OCI-M2 (cell line): ENCODE measurements at regions not wholly inside any gene's neighbourhood (a gene's known extent, or its start where the extent isn't known, plus 50 kb on each side); places are given as distances from the start of the nearest gene placed in this dataset.
"Not testable (repeated sequence)": the region's sequence is repeated elsewhere in the genome, so short reads cannot be mapped to it uniquely, and the experiment has no call there.

Experiments used
- DNase-seq: peaks from one replicate; lab custom pipeline; 2025; ENCODE audit not compliant: unreplicated experiment; lab: John Stamatoyannopoulos, UW

DNA sequence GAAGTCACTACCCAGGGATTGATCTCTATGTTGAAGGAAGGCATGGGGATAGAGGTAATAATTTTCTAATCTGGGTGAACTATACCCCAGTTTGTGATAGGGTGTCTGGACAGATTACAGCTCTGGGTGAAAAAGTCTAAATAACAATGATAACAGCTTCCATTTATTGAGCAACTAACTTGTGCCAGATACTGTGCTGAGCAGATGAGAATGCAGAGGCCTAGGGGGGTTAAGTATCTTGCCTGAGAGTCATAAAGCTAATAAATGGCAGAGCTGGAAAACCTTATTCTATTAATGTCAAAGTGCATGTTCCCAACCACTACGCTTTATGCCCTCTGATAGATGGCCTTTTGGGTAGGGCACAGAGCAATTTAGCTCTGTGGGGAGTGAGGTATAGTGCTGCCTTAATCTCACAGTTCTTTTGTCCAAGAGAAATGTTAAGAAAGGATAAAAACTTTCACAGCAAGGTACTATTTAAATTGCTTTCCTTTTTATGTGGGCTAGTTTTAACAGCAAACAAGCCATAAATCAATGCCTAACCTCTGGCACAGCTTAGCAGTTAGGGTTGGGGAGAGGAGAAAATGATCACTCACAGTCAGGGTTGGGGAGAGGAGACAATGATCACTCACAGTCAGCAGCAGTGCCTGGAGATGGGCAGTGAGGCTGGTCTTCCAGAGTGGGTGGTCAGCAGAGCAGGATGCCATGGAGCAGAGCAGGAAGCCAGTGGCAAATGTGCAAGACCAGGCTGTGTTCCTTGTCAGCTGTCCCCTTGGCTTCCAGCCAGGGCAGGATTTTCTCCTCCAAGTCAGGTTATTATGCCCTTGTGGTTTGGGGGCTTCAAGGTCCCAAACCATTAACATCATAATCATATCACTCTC lies 187.0 kb downstream of the CARTPT start:
- DNase-seq, result no peak

DNA sequence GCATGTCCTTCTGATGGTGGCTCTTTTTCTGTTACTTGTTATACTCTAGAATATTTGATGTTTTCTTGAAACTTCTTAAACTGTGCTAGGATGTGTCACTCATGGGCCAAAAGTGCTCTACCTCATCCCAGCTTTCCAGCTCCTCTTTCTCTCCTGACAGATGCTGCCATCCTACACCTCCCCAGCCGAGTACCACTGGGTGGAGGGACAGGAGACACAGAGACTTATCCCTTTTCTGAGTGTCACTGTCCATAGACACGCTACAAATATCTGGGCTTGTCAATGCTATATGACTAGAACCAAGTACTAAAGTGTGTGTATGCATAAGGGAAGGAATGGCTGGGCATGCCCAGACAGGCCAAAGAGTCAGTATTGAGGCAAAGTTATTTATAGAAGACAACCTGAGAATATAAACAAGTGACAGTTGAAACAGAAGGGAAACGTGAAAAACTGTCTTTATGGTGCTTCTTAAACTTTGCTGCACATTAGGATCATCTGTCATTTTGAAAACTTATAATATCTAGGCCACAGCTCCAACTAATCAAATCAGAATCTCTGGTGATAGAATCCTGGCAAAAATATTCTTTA lies 188.0 kb downstream of the CARTPT start:
- DNase-seq, result no peak

DNA sequence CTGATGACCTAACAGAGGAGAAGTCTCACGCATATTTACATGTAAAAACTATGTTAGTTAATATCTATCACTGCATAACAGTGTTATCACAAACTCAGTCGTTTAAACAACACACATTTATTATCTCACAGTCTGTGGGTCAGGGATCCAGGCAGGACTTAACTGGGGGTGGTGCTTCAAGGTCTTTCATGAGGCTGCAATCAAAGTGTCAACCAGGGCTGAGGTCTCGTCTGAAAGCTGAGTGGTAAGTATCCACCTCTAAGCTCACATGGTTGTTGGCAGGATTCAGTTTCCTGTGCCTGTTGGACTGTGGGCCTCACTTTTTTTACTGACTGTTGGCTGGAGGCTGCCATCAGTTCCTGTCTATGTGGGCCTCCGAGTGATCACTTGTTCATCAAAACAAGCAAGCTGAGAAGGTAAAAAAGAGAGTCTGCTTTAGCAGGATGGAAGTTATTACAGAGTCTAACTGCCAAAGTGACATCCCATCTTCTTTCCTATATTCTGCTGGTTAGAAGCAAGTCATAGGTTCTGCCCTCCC lies 188.6 kb downstream of the CARTPT start:
- DNase-seq, result no peak

DNA sequence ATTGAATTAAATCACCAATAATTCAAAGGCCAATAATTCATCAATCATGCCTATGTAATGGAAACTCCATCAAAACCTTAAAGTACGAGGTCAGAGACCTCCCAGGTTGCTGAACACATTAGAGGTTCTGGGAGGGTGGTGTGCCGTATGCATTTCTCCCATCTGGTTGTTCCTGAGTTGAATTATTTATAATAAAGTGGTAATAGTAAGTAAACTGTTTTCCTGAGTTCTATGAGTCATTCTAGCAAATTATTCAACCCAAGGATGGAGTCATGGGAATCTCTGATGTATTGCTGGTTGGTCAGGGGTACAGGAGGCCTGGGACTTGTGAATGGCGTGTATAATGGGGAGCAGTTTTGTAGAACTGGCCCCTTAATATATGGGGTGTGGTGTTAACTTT lies 191.7 kb downstream of the CARTPT start:
- DNase-seq, result no peak

DNA sequence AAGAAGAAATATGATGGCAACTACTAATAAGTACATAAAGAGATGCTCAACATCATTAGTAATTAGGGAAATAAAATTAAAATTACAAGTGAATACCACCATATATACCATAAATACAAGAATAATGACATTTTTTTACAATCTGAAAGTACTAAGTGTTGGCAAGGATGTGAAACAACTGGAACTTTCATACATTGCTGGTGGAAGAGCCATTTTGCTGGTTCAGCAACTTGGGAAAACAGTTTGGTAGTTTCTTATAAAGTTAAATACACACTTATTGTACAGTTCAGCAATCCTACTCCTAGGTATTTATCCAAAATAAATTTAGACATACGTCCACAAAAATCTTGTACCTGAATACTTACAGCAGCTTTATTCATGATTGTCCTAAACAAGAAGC lies 192.9 kb downstream of the CARTPT start:
- DNase-seq, result no peak

DNA sequence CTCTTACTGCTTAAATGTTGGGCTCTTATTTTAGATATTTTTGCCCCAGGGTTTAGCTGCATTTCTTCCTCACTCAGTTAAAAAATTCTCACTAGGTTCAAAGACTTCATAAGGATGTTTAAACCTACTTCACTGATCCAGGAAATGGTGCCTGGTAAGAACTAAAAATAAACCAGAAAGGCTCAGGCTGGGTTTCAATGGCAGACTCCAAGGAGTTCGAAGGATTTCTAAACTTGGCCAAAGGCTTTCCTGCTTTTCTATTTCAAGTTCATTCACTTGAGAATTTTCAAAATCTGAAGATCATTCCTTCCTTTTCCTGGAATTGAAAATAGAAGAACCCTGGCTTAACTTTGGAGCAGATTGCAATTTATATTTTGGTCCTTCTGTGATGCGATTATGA lies 193.0 kb upstream of the MAP1B start:
- DNase-seq, result no peak

DNA sequence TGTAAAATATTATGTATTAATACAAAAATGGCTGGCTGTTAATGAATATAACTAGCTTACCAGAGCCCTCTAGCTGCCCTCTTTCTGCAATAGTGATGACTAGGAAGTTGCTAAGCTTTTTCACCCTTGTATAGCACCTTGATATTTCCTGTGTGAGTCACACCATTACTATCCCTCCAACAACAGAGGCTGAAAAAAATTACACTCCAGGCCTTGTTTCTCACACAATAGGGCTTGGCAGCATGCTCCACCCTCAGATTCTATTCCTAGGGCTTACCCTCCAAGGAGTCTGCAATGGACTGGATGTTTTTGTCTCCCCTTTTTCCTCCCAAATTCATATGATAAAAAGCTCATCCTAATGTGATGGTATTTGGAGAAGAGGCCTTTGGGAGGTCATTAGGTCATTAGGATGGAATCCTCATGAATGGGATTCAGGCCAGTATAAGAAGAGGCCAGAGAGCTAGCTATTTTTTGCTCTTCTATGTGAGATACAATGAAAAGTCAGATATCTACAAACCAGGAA lies 184.6 kb upstream of the MAP1B start:
- DNase-seq, result no peak

DNA sequence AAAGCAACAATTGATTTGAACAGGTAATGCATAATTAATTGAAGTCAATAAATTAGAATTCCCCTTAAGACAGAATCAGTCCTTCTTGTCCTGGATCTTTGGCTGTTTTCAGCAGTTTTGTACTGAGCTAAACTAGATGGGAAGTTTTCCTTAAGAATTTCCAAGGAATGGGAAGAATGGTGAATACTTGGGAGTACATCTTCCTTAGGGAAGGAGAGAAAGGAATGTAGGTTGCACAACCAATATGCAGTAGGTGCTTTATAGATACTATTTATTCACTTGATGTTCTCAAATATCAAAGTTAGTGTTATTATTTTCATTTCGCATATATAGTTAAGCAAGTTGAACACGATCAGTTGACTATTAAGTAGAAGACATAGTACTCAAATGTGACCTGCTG lies 183.5 kb upstream of the MAP1B start:
- no peak for DNase-seq

DNA sequence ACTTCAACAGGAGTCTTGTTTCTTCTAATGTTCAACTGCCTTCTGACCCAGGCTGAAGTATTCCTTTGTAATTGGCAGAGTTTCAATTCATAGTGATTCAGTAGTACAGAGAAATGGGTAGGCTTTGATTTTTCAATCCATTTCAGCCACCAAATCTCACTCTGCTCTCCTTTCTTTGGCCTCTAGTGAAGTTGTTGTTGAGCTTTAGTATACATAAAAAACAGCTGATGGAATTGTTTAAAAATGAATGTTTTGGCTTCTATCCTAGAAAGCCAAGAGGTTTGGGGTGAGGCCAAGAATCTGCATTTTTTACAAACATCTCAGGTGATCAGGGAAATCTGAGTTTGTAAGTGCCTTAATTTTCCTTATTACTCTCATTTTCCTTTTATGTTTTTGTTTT lies 182.9 kb upstream of the MAP1B start:
- DNase-seq, result no peak

DNA sequence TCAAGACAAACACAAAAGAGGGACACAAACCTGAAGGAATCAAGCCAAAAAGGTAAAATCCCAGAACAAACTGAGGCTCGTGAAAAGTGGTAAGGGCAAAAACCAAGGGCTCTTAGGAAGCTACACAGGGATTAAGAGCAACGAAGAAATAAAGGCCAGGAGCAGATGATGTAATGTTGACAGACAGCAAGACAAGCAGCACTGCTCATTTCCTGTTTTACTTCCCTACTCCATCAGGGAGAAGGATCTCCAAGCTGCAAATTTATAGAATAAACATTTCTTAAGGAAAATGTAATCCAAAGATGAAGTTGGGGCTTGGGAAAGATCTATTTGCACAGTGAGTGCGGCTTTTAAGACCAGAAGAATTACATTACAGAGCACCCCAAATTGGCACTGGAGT lies 182.3 kb upstream of the MAP1B start:
- no peak for DNase-seq

DNA sequence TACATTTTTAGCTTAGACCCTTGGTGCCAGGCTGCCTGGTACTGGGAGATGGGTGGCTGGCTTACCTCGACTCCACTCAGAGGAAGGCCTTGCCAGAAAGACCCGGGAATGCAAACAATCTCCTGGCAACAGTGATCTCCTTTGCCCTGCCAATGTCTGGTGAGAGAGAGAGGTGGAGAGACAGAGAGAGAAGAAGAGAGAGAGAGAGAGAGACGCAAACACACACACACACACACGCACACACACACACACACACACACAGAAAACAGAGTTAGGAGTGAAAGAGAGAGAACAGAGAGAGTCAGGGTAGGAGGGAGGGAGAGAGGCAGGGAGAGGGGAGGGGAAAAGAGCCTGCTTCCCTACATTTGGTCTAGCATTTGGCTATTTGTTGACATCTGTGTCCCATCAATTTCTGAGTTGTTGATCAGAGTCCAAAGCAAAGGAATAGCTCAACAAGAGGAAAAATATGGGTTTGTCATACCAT lies 181.6 kb upstream of the MAP1B start:
- no peak for DNase-seq

DNA sequence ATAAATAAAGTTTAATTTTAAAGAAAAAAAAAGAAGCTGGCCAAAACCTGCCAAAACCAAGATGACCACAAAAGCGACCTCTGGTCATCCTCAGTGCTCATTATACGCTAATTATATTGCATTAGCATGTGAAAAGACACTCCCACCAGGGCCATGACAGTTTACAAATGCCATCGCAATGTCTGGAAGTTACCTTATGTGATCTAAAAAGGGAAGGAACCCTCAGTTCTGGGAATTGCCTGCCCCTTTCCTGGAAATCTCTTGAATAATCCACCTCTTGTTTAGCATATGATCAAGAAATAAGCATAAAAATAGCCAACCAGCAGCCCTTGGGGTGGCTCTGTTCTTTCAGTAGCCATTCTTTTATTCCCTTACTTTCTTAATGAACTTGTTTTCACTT lies 178.3 kb upstream of the MAP1B start:
- no peak for DNase-seq

DNA sequence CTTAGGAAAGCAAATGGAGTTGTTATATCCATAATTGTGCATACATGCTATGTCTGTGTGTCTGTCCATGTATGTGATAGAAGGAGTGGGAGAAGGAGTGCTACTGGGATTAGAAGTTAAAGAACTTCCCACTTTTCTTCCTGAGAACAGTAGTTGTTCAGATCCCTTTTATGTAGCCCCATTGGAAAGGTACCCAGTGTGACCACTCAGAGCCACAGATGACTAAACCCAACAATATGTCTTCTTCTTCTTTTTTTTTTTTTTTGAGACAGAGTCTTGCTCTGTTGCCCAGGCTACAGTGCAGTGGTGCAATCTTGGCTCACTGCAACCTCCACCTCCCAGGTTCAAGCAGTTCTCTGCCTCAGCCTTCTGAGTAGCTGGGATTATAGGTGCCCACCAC lies 176.7 kb upstream of the MAP1B start:
- DNase-seq, result not testable (repeated sequence)

DNA sequence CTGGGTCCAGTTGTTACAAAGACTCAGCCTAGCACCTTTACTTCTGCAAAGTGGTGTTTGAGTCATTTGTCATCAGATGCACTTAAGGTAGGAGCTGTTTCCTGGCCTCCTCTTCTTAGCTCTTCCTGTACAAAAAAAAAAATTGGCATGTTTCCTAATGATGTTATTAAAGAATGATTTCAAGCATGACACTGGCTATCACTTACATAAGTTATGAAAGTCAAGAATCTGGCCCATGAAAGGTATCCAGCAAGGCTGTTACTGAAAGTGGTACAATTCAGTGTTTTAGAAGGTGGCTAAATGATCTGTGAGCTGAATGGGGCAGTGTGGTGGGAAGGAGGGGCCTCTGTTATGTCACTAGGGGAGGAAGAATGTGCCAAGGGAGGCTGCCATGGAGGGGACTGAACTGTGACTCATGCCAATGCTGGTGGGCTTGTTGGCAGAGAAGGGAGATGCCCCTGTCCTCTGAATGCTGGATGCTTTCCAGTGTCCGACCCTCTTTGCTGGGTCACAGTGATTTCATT lies 175.1 kb upstream of the MAP1B start:
- DNase-seq, result no peak

DNA sequence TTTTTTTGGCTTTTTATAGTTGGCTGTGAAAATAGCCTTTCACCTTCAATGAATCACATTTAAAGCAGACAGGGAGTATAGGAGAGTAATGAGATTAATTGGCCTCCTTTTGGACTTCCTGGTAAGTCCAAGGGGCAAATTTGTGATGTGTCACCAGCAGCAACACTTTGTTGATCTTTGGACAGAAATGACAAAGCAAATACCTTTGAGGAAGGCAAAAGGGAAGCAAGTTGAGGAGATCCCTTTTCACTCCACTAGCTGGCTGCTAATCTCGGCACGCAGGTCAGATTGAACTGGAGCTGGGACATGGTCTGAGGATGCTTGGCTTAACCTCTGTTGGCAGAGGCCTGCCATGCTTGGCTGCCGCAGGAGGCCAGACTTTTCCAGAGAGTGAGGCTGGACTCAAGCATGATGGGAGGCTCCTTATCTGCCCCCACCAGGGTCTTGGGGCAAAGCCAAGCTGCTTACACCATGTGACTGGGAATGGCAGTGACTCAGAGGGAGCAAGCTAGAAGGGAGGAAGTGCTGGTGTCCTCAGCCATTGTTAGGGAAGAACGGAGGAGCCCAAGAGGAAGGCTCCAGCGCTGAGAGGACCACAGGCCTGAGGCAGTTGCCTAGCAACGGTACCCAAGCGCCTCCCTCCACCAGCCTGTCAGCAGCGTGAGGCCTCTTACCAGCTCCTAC lies 174.5 kb upstream of the MAP1B start:
- no peak for DNase-seq

DNA sequence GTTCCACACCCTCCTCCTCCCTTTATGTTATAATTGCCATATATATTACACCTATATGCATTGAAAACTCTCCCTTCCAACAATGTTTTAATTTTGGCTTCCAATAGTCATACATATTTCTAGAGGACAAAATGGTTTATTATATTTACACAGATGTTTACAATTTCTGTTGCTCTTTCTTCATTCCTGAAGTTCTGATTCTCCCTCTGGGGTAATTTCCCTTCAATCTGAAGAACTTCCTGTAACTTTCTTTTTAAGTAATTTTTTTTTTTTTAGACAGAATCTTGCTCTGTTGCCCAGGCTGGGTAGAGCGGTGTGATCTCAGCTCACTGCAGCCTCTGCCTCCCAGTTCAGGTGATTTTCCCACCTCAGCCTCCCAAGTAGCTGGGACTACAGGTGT lies 173.0 kb upstream of the MAP1B start:
- no peak for DNase-seq

DNA sequence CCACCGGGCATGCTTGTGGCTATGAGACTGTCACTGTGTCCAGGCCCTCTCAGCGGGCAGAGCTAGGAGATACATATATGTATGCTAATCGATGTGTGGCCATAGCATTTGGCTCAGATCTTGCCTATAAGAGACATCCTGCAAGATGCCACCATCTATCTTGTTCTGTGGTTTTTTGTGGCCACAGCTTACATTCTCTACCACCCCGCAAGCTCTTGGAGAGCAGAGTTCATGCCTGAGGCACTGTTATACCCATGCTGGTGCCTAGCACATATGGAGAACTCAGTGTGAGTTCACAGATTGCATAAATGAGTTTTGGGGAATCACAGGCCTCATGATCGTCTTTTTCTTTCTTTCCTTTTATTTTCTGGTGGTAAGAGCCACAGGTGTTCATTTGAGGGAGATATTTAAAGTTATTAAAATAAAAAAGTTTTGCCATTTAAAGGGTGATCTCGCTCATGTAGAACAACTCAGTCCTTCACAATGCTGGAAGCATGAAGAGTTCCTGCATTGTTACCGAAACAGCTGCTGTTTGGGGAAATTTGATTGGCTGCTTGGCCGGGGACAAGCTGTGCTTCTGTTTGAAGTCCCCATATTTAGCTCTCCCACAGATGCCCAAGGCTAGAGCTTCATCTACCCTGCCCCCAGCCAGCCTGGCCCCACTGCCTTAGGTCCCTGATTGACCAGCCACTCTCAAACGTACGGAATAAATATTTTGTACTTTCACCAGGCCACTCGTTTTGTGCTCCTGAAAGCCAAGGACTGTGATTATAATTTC lies 169.2 kb upstream of the MAP1B start:
- DNase-seq, result no peak

DNA sequence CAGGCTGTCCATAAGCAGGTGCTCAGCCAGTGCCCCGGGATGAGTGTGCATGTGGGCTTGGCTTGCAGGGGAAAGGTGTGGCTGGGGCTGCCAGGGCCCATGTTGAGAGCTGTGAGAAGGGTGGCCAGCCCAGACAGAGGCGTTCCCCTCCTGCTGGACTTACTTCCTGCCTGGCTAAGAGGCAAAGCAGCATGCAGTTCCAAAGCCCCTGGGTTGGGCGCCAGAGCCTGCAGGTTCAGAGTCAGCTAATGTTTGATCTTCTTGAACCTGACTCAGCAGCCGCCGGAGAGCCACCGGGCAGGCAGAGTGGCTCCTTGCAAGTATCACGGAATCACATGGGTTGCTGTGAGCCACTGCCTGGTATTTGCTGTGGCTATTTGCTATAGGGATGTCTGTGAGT lies 168.4 kb upstream of the MAP1B start:
- DNase-seq, result no peak

DNA sequence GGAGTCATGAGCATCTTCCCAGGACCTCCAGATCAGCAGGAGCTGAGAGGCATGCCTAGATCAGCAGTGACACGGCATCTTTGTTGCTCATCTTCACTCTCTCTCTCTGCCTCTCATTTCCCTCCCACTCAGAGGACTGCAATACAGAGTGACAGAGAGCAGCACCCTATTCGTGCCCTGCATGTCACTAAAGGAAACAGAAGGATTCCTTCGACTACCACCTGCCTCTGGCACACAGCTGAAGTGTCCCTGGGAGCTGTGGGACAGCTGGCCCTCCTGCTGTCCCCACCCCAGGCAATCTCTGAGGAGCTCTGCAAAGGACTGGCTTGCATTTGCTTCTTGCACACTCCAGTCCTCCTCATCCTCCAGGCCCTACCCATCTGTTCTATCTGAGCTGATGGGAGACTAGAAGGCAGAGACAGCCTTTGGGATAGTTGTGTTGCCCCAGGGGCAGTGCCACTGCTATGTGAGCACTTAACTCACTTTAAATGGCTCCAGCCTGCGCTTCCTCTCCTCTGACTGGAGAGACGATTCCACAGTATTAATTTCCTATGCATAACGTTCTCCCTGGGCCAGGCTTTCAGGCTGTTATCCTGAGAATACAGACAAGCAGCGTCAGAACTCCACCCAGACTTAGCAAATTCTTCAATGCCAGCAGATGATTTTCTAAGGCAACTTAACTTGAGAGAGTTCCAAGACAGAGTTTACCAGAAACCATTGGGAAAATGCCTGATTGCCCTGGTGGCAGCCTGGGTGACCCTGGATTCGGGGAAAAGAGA lies 167.6 kb upstream of the MAP1B start:
- no peak for DNase-seq

DNA sequence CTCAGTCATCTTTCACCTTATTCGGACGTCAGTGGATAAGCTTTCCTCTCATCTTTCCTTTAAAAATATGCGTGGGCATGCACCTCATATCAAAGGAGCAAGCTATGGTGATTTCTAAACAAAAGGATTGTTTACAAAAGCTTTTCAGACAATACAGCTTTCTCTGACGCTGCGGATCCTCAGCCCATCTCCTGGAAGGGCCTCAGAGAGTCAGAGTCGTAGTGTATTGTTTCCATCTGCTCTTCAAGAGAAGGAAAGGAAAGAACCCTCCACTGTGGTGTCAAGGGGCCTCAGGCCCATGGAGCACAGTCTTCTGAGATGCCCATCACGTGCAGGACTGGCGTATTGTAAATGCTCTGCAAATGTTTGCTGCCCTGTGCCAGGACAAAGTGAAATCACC lies 163.4 kb upstream of the MAP1B start:
- no peak for DNase-seq
